Astrocyte of the cerebellum (primary cell): ENCODE measurements at regions not wholly inside any gene's neighbourhood (a gene's known extent, or its start where the extent isn't known, plus 50 kb on each side); places are given as distances from the start of the nearest gene placed in this dataset.
A peak's percentile ranks its signal among the peaks of the same experiment; 100 is the strongest.

Experiments used
- DNase-seq: peaks from one replicate; pipeline ENCODE4 v3.0.0-alpha.2; 2011; ENCODE audit warnings: low read depth
- H3K4me3 ChIP-seq: 2 replicates; pipeline ENCODE4 v1.5.1; 2011; ENCODE audit warnings: mild to moderate bottlenecking, low read depth, low read length, moderate library complexity
- CTCF ChIP-seq: IDR thresholded peaks from 2 replicates; pipeline ENCODE4 v1.5.1; 2012; ENCODE audit warnings: low read length, low read depth, moderate library complexity, mild to moderate bottlenecking; ENCODE audit errors: missing control alignments
- in situ Hi-C: cut with HindIII; loops from 2 replicates; pipeline ENCODE4 v1.10.0; 2017; ENCODE audit warnings: low sequenced_read_pairs

GRCh38 chr2:51734115-51734514 lies 702.2 kb upstream of the NRXN1 start:
- DNase-seq: no peak
- no peak overlapping the region for H3K4me3 ChIP-seq
- TF ChIP-seq CTCF: no peak
- in situ Hi-C loops: no loop called here

DNA sequence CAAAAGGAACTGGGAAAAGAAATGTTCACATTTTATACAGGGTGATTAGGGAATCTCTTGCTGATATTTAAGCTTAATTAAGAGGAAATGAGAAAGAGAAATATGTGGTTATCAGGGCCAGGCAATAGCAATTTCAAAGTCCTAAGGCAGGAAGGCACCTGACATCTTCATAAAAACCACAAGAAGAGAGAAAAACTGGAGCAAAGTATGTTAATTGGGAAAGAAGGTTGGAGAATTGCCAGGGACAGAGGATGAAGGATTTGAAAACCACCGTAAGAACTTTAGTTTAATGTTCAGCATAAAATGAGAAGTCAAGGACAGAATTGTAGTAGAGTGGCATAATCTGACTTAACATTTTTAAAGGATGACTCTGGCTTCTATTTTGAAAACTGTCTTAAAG lies 691.8 kb upstream of the NRXN1 start:
- in situ Hi-C loops: no loop called here
- peak; percentile 13 for DNase-seq
- no peak overlapping the region for H3K4me3 ChIP-seq
- TF ChIP-seq CTCF: no peak

- no peak for TF ChIP-seq CTCF
- no peak for DNase-seq
- in situ Hi-C loops: no loop called here
- no peak overlapping the region for H3K4me3 ChIP-seq
Observed at GRCh38 chr2:51722311-51722710, 690.4 kb upstream of the NRXN1 start.

DNA sequence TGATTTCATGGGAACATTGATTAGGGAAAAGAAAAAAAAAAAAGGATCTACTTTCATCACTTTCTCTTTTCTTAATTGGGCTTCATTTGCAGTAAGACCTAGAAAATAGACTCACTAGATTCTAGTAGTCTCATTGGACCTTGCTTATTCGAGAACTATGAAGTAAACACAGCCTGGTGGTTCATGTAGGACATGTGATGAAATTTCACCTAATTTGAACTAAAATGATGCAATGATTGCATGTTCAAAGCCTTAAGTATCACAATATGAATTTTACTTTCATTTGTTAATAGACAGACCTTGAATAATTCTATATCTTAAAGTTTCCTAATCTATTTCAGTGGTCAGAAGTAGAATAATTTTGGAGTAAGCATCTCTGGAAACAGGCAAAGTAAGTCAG lies 688.9 kb upstream of the NRXN1 start:
- in situ Hi-C loops: no loop called here
- no peak for TF ChIP-seq CTCF
- H3K4me3 ChIP-seq: no peak overlapping the region
- no peak for DNase-seq

DNA sequence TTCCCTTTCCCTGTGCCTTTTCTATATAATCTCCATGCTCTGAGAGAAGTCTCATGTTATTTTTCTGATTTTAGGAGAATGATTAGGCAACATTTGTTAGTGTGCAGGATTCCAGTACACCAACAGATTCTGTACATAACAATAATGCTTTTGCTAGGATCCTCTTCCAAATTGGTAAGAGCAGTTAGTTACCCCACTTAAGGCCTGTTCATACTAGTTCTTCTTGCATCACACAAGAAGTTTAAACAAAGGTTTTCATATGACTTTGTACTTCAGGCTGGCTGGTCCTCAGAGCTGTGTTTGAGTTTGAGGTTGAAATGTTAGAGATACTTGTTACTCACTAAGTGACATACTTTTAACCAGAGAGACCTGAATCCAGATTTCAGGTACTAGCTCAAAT lies 686.9 kb upstream of the NRXN1 start:
- H3K4me3 ChIP-seq: no peak overlapping the region
- TF ChIP-seq CTCF: no peak
- in situ Hi-C loops: no loop called here
- no peak for DNase-seq

DNA sequence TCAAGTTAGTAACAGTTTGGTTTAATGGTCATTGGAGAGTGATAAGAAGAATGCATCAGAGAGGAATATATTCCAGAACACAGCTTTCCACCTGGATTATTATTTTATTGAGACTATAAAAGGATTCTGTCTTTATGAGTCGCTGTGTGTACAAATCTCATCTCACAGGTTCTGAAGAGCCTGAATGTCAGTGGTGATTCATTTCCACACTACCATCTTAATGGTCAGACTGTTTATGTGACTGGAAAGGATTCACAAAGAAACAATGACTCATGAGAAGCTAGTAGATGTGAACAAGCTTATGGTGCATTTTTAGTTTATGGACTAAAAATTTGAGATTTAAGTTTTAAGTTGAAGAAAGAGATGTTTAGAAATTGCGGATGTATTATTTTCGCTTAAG lies 685.4 kb upstream of the NRXN1 start:
- in situ Hi-C loops: no loop called here
- peak; percentile 60 for DNase-seq
- no peak overlapping the region for H3K4me3 ChIP-seq
- TF ChIP-seq CTCF: no peak

DNA sequence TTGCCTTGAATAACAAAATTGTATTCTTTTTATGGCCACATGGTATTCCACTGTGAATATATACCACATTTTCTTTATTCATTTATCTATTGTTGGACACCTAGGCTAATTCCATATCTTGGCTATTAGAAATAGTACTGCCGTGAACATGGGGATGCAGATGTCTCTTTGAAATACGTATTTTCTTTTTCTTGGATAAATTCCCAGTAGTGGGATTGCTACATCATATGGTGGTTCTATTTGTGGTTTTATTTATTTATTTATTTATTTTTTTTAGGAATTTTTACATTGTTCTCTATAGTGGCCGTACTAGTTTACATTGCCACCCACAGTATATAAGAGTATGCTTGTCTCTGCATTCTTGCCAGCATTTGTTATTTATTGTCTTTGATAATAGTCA lies 679.8 kb upstream of the NRXN1 start:
- in situ Hi-C loops: no loop called here
- no peak overlapping the region for H3K4me3 ChIP-seq
- DNase-seq: peak; percentile 55
- TF ChIP-seq CTCF: no peak
